BLaER1 treated with 17β-estradiol and CSF1 and Interleukin-3, amounts not matched to agents 10 nM and 100 nM (cell line): ENCODE measurements at regions not wholly inside any gene's neighbourhood (a gene's known extent, or its start where the extent isn't known, plus 50 kb on each side); places are given as distances from the start of the nearest gene placed in this dataset.

Experiments
- H3K27ac ChIP-seq, 11 experiments: shearing (Covaris generic); formaldehyde crosslinking; 2 replicates each; pipeline ENCODE4 v1.8.1; 2022
- H3K27me3 ChIP-seq, 11 experiments: shearing (Covaris generic); formaldehyde crosslinking; 2 replicates each; pipeline ENCODE4 v1.8.1; 2022
- H3K36me3 ChIP-seq, 11 experiments: shearing (Covaris generic); formaldehyde crosslinking; 2 replicates each; pipeline ENCODE4 v1.8.1; 2022
- H3K4me1 ChIP-seq, 10 experiments: shearing (Covaris generic); formaldehyde crosslinking; 2 replicates each; pipeline ENCODE4 v1.8.1; 2022
- H3K4me2 ChIP-seq, 11 experiments: shearing (Covaris generic); formaldehyde crosslinking; 2 replicates each; pipeline ENCODE4 v1.8.1; 2022
- H3K4me3 ChIP-seq, 10 experiments: shearing (Covaris generic); formaldehyde crosslinking; 2 replicates each; pipeline ENCODE4 v1.8.1; 2022
- H3K9ac ChIP-seq, 11 experiments: shearing (Covaris generic); formaldehyde crosslinking; 2 replicates each; pipeline ENCODE4 v1.8.1; 2022
- H3K9me3 ChIP-seq, 11 experiments: shearing (Covaris generic); formaldehyde crosslinking; replicated peaks in 1 of 11; 2 replicates each; pipeline ENCODE4 v1.8.1; 2022
- H4K20me1 ChIP-seq, 11 experiments: shearing (Covaris generic); formaldehyde crosslinking; 2 replicates each; pipeline ENCODE4 v1.8.1; 2022
- Cebpa-rat ChIP-seq, 11 experiments: shearing (Covaris generic); IDR thresholded peaks; 2 replicates each; pipeline ENCODE4 v1.8.1; 2022

DNA sequence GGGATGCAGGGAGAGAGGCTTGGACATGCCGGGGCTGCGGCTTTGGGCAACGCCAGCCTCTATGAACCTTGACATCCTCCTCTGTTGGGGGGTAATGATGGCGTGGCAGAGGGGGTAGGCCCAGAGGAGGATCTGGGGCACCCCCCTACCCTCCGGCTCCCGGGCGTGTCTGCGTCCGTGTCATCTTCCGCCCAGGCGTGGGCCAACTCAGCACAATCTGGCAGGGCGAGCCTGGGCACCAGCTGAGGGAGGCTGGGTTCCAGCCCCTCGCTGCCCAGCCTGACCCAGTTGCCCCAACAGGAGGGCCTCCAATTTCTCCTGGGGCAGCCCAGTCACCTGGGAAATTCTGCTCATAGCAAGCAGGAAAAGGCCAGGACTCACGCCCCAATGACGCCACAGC, 62.9 kb upstream of the IL17B start:
- Histone ChIP-seq H3K27me3 (no peaks in the 10 kb centered on the region), H3K9ac (no peak overlapping the region), H3K4me1 (peaks cover 6 to 33% (median 17%) of the 10 kb centered on the region in 10 experiments; a peak in 16 of 20 replicates), H4K20me1 (no peaks in the 10 kb centered on the region), H3K4me3 (no peak overlapping the region), H3K36me3 (no peaks in the 10 kb centered on the region), H3K27ac (no peak overlapping the region), H3K4me2 (peak overlapping the region in 4 of 11 experiments; percentile 23 to 49 (median 28); a peak in 6 of 22 replicates), H3K9me3 (peaks cover 7 to 18% (median 13%) of the 10 kb centered on the region in 11 experiments; a peak in 19 of 22 replicates)
- no peak for TF ChIP-seq Cebpa-rat (IDR thresholded peaks at IDR 0.05)

DNA sequence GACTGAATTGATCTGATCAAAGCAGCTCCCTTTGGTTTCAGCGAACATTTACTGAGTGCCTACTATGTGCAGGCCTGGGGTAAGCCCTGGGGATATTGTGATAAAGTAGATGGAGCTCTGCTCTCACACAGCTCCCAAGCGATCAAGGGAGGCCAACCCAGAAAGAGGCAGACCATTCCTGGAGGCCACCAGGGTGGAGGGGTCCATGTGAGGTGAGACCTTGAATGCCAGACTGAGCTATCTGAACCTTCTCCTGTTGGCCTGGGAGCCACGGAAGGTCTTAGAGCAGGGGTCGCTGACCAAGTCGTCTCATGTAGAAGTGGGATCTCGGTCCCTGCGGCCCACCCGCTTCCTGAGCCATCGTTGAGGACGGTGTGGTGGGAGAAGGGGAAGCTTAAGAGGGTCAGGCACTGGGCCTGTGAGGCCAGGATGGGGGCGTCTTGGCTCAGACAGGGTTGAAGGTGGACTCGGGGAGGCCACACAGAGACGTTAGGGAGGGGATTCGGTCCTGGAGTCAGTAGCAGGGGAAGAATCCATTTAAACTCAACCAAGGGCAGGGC, 62.2 kb upstream of the IL17B start:
- H3K9ac ChIP-seq = no peak overlapping the region
- H3K4me3 ChIP-seq = no peak overlapping the region
- no peaks in the 10 kb centered on the region for H3K36me3 ChIP-seq
- H3K9me3 ChIP-seq = peaks cover 7 to 18% (median 13%) of the 10 kb centered on the region in 11 experiments; a peak in 19 of 22 replicates
- peaks cover 6 to 33% (median 17%) of the 10 kb centered on the region in 10 experiments; a peak in 16 of 20 replicates for H3K4me1 ChIP-seq
- no peak overlapping the region for H3K4me2 ChIP-seq
- H4K20me1 ChIP-seq = no peaks in the 10 kb centered on the region
- H3K27ac ChIP-seq = no peak overlapping the region
- no peaks in the 10 kb centered on the region for H3K27me3 ChIP-seq
- no peak for TF ChIP-seq Cebpa-rat (IDR thresholded peaks at IDR 0.05)

DNA sequence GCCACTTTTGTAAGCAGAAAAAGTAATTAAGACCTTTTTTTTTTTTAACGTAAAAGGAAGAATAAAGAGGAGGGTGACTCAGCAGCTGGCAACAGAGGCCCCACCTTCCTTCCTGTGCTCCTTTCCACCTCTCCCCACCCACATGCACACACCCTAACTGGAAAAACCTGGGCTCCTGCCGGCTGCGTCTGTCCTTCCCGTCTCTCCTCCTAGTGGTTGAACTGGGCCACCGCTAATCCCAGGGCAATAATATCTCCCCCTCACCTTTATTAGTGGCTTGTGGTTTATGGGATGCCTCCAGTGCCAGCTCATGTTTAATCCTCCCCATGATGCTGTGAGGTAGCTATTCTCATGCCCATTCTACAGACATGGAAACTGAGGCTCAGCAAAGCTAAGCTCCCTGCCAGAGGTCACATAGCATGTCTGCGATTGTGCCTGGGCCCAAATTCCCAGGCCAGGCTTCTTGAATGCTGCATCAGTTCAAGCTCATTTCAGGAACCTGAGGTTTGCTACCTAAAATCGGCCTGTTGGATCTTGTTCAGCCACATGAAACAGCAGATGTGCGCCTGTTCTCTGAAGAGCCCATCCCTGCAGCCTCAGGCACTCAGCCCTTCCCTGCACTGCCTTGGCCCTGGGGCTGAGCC, 60.9 kb upstream of the IL17B start:
- Histone ChIP-seq H3K9ac (no peak overlapping the region), H3K27ac (no peak overlapping the region), H3K4me1 (peaks cover 6 to 22% (median 14%) of the 10 kb centered on the region in 10 experiments; a peak in 16 of 20 replicates), H4K20me1 (no peaks in the 10 kb centered on the region), H3K27me3 (no peaks in the 10 kb centered on the region), H3K9me3 (peaks cover 7 to 15% (median 12%) of the 10 kb centered on the region in 11 experiments; a peak in 19 of 22 replicates), H3K4me2 (peak overlapping the region in 7 of 11 experiments; percentile 15 to 60 (median 26); a peak in 8 of 22 replicates), H3K4me3 (no peak overlapping the region), H3K36me3 (no peaks in the 10 kb centered on the region)
- TF ChIP-seq Cebpa-rat (IDR thresholded peaks at IDR 0.05) = no peak

DNA sequence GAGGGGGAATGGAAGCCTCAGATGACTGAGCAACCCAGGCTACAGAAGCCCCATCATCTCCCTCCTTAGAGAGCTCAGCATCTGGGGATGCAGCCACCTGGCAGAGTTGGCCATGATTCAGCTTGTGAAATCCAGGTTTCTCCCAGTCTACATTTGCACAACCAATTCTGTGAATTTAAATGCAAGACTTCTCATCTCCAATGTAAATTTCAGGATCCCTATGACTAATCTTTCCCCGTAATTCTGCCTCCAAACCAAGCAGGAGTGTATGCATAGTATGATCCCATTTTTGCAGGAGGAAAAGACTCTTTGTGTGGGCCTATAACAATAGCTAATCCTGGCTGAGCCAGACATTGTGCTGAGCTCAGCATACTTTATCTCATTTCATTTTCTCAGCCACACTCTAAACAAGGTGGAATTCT, 59.6 kb upstream of the IL17B start:
- H4K20me1 ChIP-seq = no peaks in the 10 kb centered on the region
- no peaks in the 10 kb centered on the region for H3K27me3 ChIP-seq
- H3K4me1 ChIP-seq = peaks cover 6 to 25% (median 15%) of the 10 kb centered on the region in 10 experiments; a peak in 17 of 20 replicates
- H3K4me3 ChIP-seq = no peak overlapping the region
- peaks cover 0 to 3% (median 0%) of the 10 kb centered on the region in 11 experiments; a peak in 1 of 22 replicates for H3K36me3 ChIP-seq
- no peak overlapping the region for H3K4me2 ChIP-seq
- H3K9ac ChIP-seq = no peak overlapping the region
- H3K9me3 ChIP-seq = peaks cover 0 to 10% (median 3%) of the 10 kb centered on the region in 11 experiments; a peak in 19 of 22 replicates
- no peak for TF ChIP-seq Cebpa-rat (IDR thresholded peaks at IDR 0.05)
- no peak overlapping the region for H3K27ac ChIP-seq

DNA sequence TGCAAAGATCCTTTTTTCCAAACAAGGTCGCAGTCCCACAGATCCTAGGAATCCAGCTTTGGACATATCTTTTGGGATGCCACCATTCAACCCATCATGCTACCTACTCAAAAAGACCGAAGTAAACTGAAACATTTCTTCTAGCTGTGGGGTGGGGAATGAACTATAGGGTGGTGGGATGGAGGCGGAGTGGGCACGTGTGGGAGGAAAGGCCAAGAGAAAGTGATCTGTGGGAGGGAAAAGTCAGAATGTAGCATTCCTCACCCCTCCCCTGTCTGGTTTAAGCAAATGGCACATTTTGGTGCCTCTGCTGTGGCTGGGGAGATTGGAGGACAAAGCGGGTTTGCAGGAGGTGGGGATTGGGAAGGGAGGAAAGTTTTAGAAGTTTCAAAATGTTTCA, 59.2 kb upstream of the IL17B start:
- Histone ChIP-seq H3K27ac (no peak overlapping the region), H3K36me3 (peaks cover 0 to 4% (median 0%) of the 10 kb centered on the region in 11 experiments; a peak in 1 of 22 replicates), H3K4me3 (no peak overlapping the region), H3K4me1 (peaks cover 6 to 29% (median 15%) of the 10 kb centered on the region in 10 experiments; a peak in 17 of 20 replicates), H4K20me1 (no peaks in the 10 kb centered on the region), H3K9me3 (peaks cover 4 to 12% (median 7%) of the 10 kb centered on the region in 11 experiments; a peak in 20 of 22 replicates), H3K27me3 (no peaks in the 10 kb centered on the region), H3K9ac (no peak overlapping the region), H3K4me2 (no peak overlapping the region)
- TF ChIP-seq Cebpa-rat (IDR thresholded peaks at IDR 0.05) = no peak

DNA sequence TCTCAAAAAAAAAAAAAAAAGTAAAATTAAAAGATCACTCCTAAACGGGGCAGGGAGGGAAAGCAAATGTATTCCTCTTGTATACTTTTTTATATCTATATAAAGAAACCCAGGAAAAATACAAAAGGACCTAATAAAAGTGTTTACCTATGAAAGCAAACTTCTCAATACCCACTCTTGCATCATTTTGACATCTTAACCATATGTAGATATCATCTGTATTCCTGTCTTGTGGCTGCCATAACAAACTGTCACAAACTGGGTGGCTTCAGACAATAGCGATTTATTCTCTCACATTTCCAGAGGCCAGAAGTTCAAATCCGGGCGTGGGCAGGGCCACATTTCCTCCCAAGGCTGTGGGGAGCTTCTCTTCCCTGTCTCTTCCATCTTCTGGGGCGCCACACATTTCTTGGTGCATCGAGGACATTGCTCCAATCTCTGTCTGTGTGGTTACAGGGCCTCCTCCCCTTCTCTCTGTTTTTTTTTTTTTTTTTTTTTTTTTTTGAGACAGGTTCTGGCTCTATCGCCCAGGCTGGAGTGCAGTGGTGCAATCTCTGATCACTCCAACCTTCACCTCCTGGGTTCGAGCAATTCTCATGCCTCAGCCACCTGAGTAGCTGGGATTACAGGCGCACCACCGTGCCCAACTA, 58.4 kb upstream of the IL17B start:
- Histone ChIP-seq H3K9me3 (peaks cover 6 to 20% (median 11%) of the 10 kb centered on the region in 11 experiments; a peak in 20 of 22 replicates), H3K27me3 (no peaks in the 10 kb centered on the region), H4K20me1 (no peaks in the 10 kb centered on the region), H3K9ac (no peak overlapping the region), H3K4me1 (peaks cover 6 to 33% (median 15%) of the 10 kb centered on the region in 10 experiments; a peak in 18 of 20 replicates), H3K4me2 (no peak overlapping the region), H3K27ac (no peak overlapping the region), H3K4me3 (no peak overlapping the region), H3K36me3 (peaks cover 0 to 4% (median 0%) of the 10 kb centered on the region in 11 experiments; a peak in 1 of 22 replicates)
- no peak for TF ChIP-seq Cebpa-rat (IDR thresholded peaks at IDR 0.05)

DNA sequence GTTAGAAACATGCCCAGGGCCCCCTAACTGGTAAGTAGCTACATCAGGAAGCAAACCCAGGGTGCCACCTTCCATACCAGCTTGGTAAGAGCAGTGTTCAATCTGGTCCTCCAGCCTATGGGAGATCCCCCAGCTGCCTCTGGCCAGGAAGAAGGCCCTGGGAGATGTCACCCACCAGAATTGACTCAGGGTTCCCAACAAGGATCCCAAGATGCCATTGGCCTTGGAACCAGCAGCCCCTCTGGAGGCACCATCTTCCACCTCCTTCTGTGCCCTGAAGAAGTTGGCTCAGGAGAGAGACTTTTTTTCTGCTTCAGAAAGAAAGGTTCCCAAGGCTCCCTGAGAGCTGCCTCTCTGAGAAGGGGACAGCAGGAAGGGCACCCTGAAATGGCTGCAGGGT, 56.6 kb upstream of the IL17B start:
- no peaks in the 10 kb centered on the region for H3K27me3 ChIP-seq
- H3K27ac ChIP-seq = no peak overlapping the region
- no peak for TF ChIP-seq Cebpa-rat (IDR thresholded peaks at IDR 0.05)

DNA sequence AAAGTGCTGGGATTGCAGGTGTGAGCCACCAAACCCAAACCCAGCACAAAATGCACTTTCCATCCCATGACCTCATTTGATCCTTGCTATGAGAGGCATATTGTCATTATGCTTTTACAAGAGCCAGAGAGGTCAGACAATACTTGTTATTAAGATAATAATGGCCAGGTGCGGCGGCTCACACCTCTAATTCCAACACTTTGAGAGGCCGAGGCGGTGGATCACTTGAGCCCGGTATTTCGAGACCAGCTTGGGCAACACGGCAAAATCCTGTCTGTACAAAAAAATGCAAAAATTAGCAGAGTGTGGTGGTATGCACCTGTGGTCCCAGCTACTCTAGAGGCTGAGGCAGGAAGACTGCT, 55.9 kb upstream of the IL17B start:
- H3K27me3 ChIP-seq = no peaks in the 10 kb centered on the region
- H3K36me3 ChIP-seq = peaks cover 0 to 4% (median 0%) of the 10 kb centered on the region in 11 experiments; a peak in 1 of 22 replicates
- no peak overlapping the region for H3K9ac ChIP-seq
- H3K4me1 ChIP-seq = peaks cover 10 to 46% (median 26%) of the 10 kb centered on the region in 10 experiments
- no peak overlapping the region for H3K4me3 ChIP-seq
- no peak overlapping the region for H3K4me2 ChIP-seq
- H3K27ac ChIP-seq = no peak overlapping the region
- peaks cover 6 to 23% (median 11%) of the 10 kb centered on the region in 11 experiments; a peak in 20 of 22 replicates for H3K9me3 ChIP-seq
- no peak for TF ChIP-seq Cebpa-rat (IDR thresholded peaks at IDR 0.05)
- no peaks in the 10 kb centered on the region for H4K20me1 ChIP-seq

More for the DNA sequence above, 56.6 kb upstream of the IL17B start:
- Histone ChIP-seq H4K20me1 (no peaks in the 10 kb centered on the region), H3K4me3 (no peak overlapping the region), H3K9ac (no peak overlapping the region; a peak in 1 of 22 replicates), H3K36me3 (peaks cover 0 to 4% (median 0%) of the 10 kb centered on the region in 11 experiments; a peak in 1 of 22 replicates), H3K4me2 (no peak overlapping the region), H3K9me3 (peaks cover 6 to 23% (median 11%) of the 10 kb centered on the region in 11 experiments; a peak in 20 of 22 replicates), H3K4me1 (peaks cover 3 to 44% (median 22%) of the 10 kb centered on the region in 10 experiments)
